ENCODE measurements at regions not wholly inside any gene's neighbourhood (a gene's known extent, or its start where the extent isn't known, plus 50 kb on each side); places are given as distances from the start of the nearest gene placed in this dataset.

DNA sequence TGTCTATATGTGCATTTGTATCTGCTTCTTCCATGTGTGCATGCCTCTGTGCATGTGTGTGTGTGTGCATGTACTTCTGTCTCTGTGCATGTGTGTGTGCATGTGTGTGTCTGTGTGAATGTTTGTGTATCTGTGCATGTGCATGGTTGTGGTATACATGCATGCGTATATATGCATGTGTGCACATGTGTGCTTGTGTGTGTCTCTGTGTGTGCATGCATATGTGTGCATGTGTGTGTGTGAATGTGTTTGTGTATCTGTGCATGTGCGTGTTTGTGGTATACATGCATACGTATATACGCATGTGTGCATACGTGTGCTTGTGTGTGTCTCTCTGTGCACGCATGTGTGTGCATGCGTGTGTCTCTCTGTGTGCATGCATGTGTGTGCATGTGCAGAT is 363.2 kb upstream of the SFSWAP start:
- TF ChIP-seq EZH2 (IDR thresholded peaks at IDR 0.05; ENCODE audit: borderline replicate concordance, low read length): no peak
- TF ChIP-seq, protein P1, sequence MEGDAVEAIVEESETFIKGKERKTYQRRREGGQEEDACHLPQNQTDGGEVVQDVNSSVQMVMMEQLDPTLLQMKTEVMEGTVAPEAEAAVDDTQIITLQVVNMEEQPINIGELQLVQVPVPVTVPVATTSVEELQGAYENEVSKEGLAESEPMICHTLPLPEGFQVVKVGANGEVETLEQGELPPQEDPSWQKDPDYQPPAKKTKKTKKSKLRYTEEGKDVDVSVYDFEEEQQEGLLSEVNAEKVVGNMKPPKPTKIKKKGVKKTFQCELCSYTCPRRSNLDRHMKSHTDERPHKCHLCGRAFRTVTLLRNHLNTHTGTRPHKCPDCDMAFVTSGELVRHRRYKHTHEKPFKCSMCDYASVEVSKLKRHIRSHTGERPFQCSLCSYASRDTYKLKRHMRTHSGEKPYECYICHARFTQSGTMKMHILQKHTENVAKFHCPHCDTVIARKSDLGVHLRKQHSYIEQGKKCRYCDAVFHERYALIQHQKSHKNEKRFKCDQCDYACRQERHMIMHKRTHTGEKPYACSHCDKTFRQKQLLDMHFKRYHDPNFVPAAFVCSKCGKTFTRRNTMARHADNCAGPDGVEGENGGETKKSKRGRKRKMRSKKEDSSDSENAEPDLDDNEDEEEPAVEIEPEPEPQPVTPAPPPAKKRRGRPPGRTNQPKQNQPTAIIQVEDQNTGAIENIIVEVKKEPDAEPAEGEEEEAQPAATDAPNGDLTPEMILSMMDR (IDR thresholded peaks at IDR 0.05; ENCODE audit: low read length): no peak

All from OCI-LY1 (cell line).